MM.1S (cell line): ENCODE measurements at regions not wholly inside any gene's neighbourhood (a gene's known extent, or its start where the extent isn't known, plus 50 kb on each side); places are given as distances from the start of the nearest gene placed in this dataset.

ENCODE experiments used
- CTCF ChIP-seq: fragments of 300-600 bp; sonication (generic); IDR thresholded peaks from 2 replicates; pipeline ENCODE4 v1.5.1; 2016; ENCODE audit warnings: antibody characterized with exemption, low read length, mixed read lengths
- EZH2 ChIP-seq: fragments of 300-600 bp; sonication (generic); optimal IDR thresholded peaks from 2 replicates; pipeline ENCODE3; 2017; ENCODE audit warnings: low read depth, mild to moderate bottlenecking, antibody characterized with exemption, low read length, mixed read lengths
- EZH2phosphoT487 ChIP-seq: fragments of 300-600 bp; sonication (generic); IDR thresholded peaks from 2 replicates; pipeline ENCODE4 v1.6.1; 2018; ENCODE audit warnings: antibody characterized with exemption, low read length

- TF ChIP-seq CTCF = no peak
- TF ChIP-seq EZH2phosphoT487 = no peak
- TF ChIP-seq EZH2 = no peak
Measured at GRCh38 chr14:58951143-58951542, 237.3 kb upstream of the DAAM1 start.
